ENCODE measurements at regions not wholly inside any gene's neighbourhood (a gene's known extent, or its start where the extent isn't known, plus 50 kb on each side); places are given as distances from the start of the nearest gene placed in this dataset.
"Not testable (repeated sequence)": the region's sequence is repeated elsewhere in the genome, so short reads cannot be mapped to it uniquely, and the experiment has no call there.

- Histone ChIP-seq H3K9me3 (no peaks in the 10 kb centered on the region), H3K4me1 (no peaks in the 10 kb centered on the region), H3K27ac (no peak overlapping the region), H3K36me3 (no peaks in the 10 kb centered on the region), H3K4me3 (no peak overlapping the region), H3K27me3 (no peaks in the 10 kb centered on the region)
- 85 to 96% methylated on average over 5 to 6 of the region's 6 CpGs for WGBS, 2 donors (ENCODE audit: low coverage in 1 of 2)
- intact Hi-C loops (cut with DNase I; ENCODE audit: low total_unique reads) (no loop called here), in situ Hi-C loops (cut with MboI; ENCODE audit: low pct_ligation_motif_present in 1 of 4, low pct_unique_long_range_greater_than_20kb in 1 of 4, low sequenced_read_pairs in 3 of 4) (no loop called here)
- TF ChIP-seq CTCF (IDR thresholded peaks at IDR 0.05) (no peak), POLR2AphosphoS5 (IDR thresholded peaks at IDR 0.05) (no peak), POLR2A (IDR thresholded peaks at IDR 0.05) (no peak), EP300 (IDR thresholded peaks at IDR 0.05; ENCODE audit: low read depth) (no peak)
- no peak for DNase-seq
Observed at GRCh38 chr16:80893686-80894085, 89.3 kb upstream of the CDYL2 start.

GRCh38 chr16:80892395-80892794 lies 88.0 kb upstream of the CDYL2 start:
- 85 to 94% methylated on average over 8 to 10 of the region's 10 CpGs for WGBS, 2 donors (ENCODE audit: low coverage in 1 of 2)
- in situ Hi-C loops (cut with MboI; ENCODE audit: low pct_ligation_motif_present in 1 of 4, low pct_unique_long_range_greater_than_20kb in 1 of 4, low sequenced_read_pairs in 3 of 4); H3K4me3 ChIP-seq; H3K36me3 ChIP-seq; H3K27me3 ChIP-seq; H3K4me1 ChIP-seq; H3K9me3 ChIP-seq; intact Hi-C loops (cut with DNase I; ENCODE audit: low total_unique reads); H3K27ac ChIP-seq; DNase-seq: not testable (repeated sequence)

GRCh38 chr16:80889779-80890359 lies 85.5 kb upstream of the CDYL2 start:
- intact Hi-C loops (cut with DNase I; ENCODE audit: low total_unique reads) (no loop called here), in situ Hi-C loops (cut with MboI; ENCODE audit: low pct_ligation_motif_present in 1 of 4, low pct_unique_long_range_greater_than_20kb in 1 of 4, low sequenced_read_pairs in 3 of 4) (no loop called here)
- DNase-seq = no peak
- H3K4me1 ChIP-seq = peaks cover 0 to 5% (median 0%) of the 10 kb centered on the region in 4 donors
- no peaks in the 10 kb centered on the region for H3K36me3 ChIP-seq
- no peaks in the 10 kb centered on the region for H3K27me3 ChIP-seq
- WGBS, 2 donors (ENCODE audit: low coverage in 1 of 2) = 55 to 100% methylated on average over 1 to 4 of the region's 4 CpGs
- TF ChIP-seq POLR2A (IDR thresholded peaks at IDR 0.05) (no peak), CTCF (IDR thresholded peaks at IDR 0.05) (no peak), POLR2AphosphoS5 (IDR thresholded peaks at IDR 0.05) (no peak), EP300 (IDR thresholded peaks at IDR 0.05; ENCODE audit: low read depth) (no peak)
- H3K9me3 ChIP-seq = no peaks in the 10 kb centered on the region
- H3K27ac ChIP-seq = no peak overlapping the region
- H3K4me3 ChIP-seq = no peak overlapping the region

GRCh38 chr16:80887062-80887461 lies 82.7 kb upstream of the CDYL2 start:
- Histone ChIP-seq H3K4me1 (peaks cover 0 to 27% (median 10%) of the 10 kb centered on the region in 4 donors), H3K36me3 (no peaks in the 10 kb centered on the region), H3K27ac (peak overlapping the region; percentile 3 to 43 (median 39)), H3K27me3 (no peaks in the 10 kb centered on the region), H3K9me3 (no peaks in the 10 kb centered on the region), H3K4me3 (no peak overlapping the region)
- 50 to 51% methylated on average over 2 to 3 of the region's 3 CpGs for WGBS, 2 donors (ENCODE audit: low coverage in 1 of 2)
- in situ Hi-C loops (cut with MboI; ENCODE audit: low pct_ligation_motif_present in 1 of 4, low pct_unique_long_range_greater_than_20kb in 1 of 4, low sequenced_read_pairs in 3 of 4) = no loop called here
- intact Hi-C loops (cut with DNase I; ENCODE audit: low total_unique reads) = no loop called here
- peak; percentile 28 for DNase-seq
- TF ChIP-seq POLR2AphosphoS5 (IDR thresholded peaks at IDR 0.05) (peak in 1 of 3 donors; percentile 15), CTCF (IDR thresholded peaks at IDR 0.05) (no peak)

- 65 to 80% methylated on average over 4 to 5 of the region's 5 CpGs for WGBS, 2 donors (ENCODE audit: low coverage in 1 of 2)
- peaks cover 0 to 27% (median 11%) of the 10 kb centered on the region in 4 donors for H3K4me1 ChIP-seq
- H3K27me3 ChIP-seq = no peaks in the 10 kb centered on the region
- no peak for DNase-seq
- intact Hi-C loops (cut with DNase I; ENCODE audit: low total_unique reads) = no loop called here
- H3K9me3 ChIP-seq = no peaks in the 10 kb centered on the region
- TF ChIP-seq POLR2AphosphoS5 (IDR thresholded peaks at IDR 0.05) (no peak), EP300 (IDR thresholded peaks at IDR 0.05; ENCODE audit: low read depth) (no peak), CTCF (IDR thresholded peaks at IDR 0.05) (no peak), POLR2A (IDR thresholded peaks at IDR 0.05) (no peak)
- H3K36me3 ChIP-seq = no peaks in the 10 kb centered on the region
- in situ Hi-C loops (cut with MboI; ENCODE audit: low pct_ligation_motif_present in 1 of 4, low pct_unique_long_range_greater_than_20kb in 1 of 4, low sequenced_read_pairs in 3 of 4) = no loop called here
- no peak overlapping the region for H3K4me3 ChIP-seq
- H3K27ac ChIP-seq = peak overlapping the region in 2 of 4 donors; percentile 44 to 51
Observed at GRCh38 chr16:80883816-80884215, 79.4 kb upstream of the CDYL2 start.
